ENCODE measurements at regions not wholly inside any gene's neighbourhood (a gene's known extent, or its start where the extent isn't known, plus 50 kb on each side); places are given as distances from the start of the nearest gene placed in this dataset.

- no peak for TF ChIP-seq CTCF (IDR thresholded peaks at IDR 0.05; ENCODE audit: low read length)
- no peak for TF ChIP-seq EZH2 (optimal IDR thresholded peaks at IDR 0.05; ENCODE audit: low read depth, low read length)
Observed at GRCh38 chr4:181345931-181346330, 897.3 kb upstream of the TENM3 start.

All from MM.1S (cell line).